Lower leg skin (tissue), 3 donors: ENCODE measurements at regions not wholly inside any gene's neighbourhood (a gene's known extent, or its start where the extent isn't known, plus 50 kb on each side); places are given as distances from the start of the nearest gene placed in this dataset.

ENCODE experiments used
- CTCF ChIP-seq, 3 donors: fragments of 450-650 bp; IDR thresholded peaks; one replicate each; pipeline ENCODE4 v1.5.1; 2016; ENCODE audit warnings: antibody characterized with exemption in 3 of 3, mild to moderate bottlenecking in 3 of 3, moderate library complexity in 2 of 3
- POLR2A ChIP-seq, 2 donors: fragments of 450-650 bp; IDR thresholded peaks; one replicate each; pipeline ENCODE4 v1.6.1; 2016 to 2017; ENCODE audit warnings: antibody characterized with exemption in 2 of 2, mild to moderate bottlenecking in 1 of 2, moderate library complexity in 1 of 2

- TF ChIP-seq CTCF (IDR thresholded peaks at IDR 0.05) (no peak), POLR2A (IDR thresholded peaks at IDR 0.05) (no peak)
Observed at GRCh38 chr16:62927122-62927521, 890.9 kb upstream of the CDH8 start.
